GM23248 (cell line): ENCODE measurements at regions not wholly inside any gene's neighbourhood (a gene's known extent, or its start where the extent isn't known, plus 50 kb on each side); places are given as distances from the start of the nearest gene placed in this dataset.

ENCODE experiments used
- DNase-seq: peaks from one replicate; pipeline ENCODE4 v3.0.0-alpha.2; 2015
- H2AFZ ChIP-seq: fragments of 200-600 bp; sonication (generic); 2 replicates; pipeline ENCODE4 v1.6.1; 2016; ENCODE audit warnings: antibody characterized with exemption
- H3F3A ChIP-seq: fragments of 200-600 bp; sonication (generic); 2 replicates; pipeline ENCODE4 v1.6.1; 2016; ENCODE audit warnings: mild to moderate bottlenecking, antibody characterized with exemption, mixed run types; ENCODE audit not compliant: insufficient read depth
- H3K27ac ChIP-seq: fragments of 200-600 bp; sonication (generic); 2 replicates; pipeline ENCODE4 v1.5.1; 2016; ENCODE audit warnings: mild to moderate bottlenecking
- H3K27me3 ChIP-seq: fragments of 200-600 bp; sonication (generic); replicated peaks from 2 replicates; pipeline ENCODE4 v1.6.1; 2016; ENCODE audit warnings: mild to moderate bottlenecking; ENCODE audit not compliant: insufficient read depth
- H3K36me3 ChIP-seq: fragments of 200-600 bp; sonication (generic); 2 replicates; pipeline ENCODE4 v1.6.1; 2016; ENCODE audit warnings: low read depth, mild to moderate bottlenecking
- H3K4me1 ChIP-seq: fragments of 200-600 bp; sonication (generic); 2 replicates; pipeline ENCODE4 v1.6.1; 2016; ENCODE audit warnings: mild to moderate bottlenecking; ENCODE audit not compliant: insufficient read depth
- H3K4me2 ChIP-seq: fragments of 200-600 bp; sonication (generic); one replicate; pipeline ENCODE4 v1.6.1; 2016; ENCODE audit warnings: mild to moderate bottlenecking; ENCODE audit not compliant: unreplicated experiment
- H3K4me3 ChIP-seq: fragments of 200-600 bp; sonication (generic); 2 replicates; pipeline ENCODE4 v1.5.1; 2016; ENCODE audit warnings: mild to moderate bottlenecking
- H3K79me2 ChIP-seq: fragments of 200-600 bp; sonication (generic); 2 replicates; pipeline ENCODE4 v1.6.1; 2016; ENCODE audit warnings: mild to moderate bottlenecking; ENCODE audit not compliant: insufficient read depth
- H3K9ac ChIP-seq: fragments of 200-600 bp; sonication (generic); 2 replicates; pipeline ENCODE4 v1.6.1; 2016; ENCODE audit warnings: mild to moderate bottlenecking
- H3K9me2 ChIP-seq: fragments of 200-600 bp; sonication (generic); 2 replicates; pipeline ENCODE4 v1.6.1; 2016; ENCODE audit warnings: mixed run types, mild to moderate bottlenecking, moderate library complexity; ENCODE audit not compliant: insufficient read depth
- H3K9me3 ChIP-seq: fragments of 200-600 bp; sonication (generic); one replicate; pipeline ENCODE4 v1.6.1; 2017; ENCODE audit warnings: low read depth
- H4K20me1 ChIP-seq: fragments of 200-600 bp; sonication (generic); 2 replicates; pipeline ENCODE4 v1.6.0; 2016; ENCODE audit not compliant: insufficient read depth
- EZH2 ChIP-seq: fragments of 200-600 bp; sonication (generic); IDR thresholded peaks from 2 replicates; pipeline ENCODE4 v1.6.1; 2018; ENCODE audit warnings: antibody characterized with exemption, mild to moderate bottlenecking; ENCODE audit not compliant: insufficient read depth, poor library complexity, severe bottlenecking
- EZH2phosphoT487 ChIP-seq: fragments of 200-600 bp; sonication (generic); IDR thresholded peaks from 2 replicates; pipeline ENCODE4 v1.6.1; 2018; ENCODE audit warnings: antibody characterized with exemption, moderate library complexity, mild to moderate bottlenecking, low read depth; ENCODE audit not compliant: insufficient read depth
- WGBS, 2 experiments: methylation state at CpG; one replicate each; pipeline ENCODE4 v1.1.6; 2015 to 2017; ENCODE audit warnings: low lambda C conversion rate in 2 of 2, low coverage in 1 of 2; ENCODE audit errors: missing lambda C conversion rate in 2 of 2; 5-methylcytosine and 5-hydroxymethylcytosine counted together
- in situ Hi-C: fragments of 300-500 bp; cut with MboI; formaldehyde crosslinking; loops from 2 replicates; pipeline ENCODE4 v1.15.0; 2020

DNA sequence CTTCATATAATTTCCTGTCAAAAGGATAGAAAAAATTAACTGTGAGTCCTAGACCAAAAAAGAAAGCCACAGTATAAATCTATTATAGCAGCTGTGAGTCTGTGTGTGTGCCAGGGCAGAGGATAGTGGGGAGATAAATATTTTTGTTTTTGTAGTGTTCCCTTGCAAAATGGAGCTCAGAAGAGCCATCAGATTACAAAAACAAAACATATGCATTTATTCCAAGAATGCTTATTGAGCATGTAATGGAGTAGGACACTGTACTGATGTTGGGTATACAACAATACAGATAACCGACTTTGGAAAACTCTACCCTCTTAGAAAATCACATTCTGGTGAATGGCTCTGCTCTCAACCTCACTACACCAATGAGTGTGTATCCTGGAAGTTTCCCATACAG lies 111.0 kb downstream of the DMAC1 start:
- H3K9me3 ChIP-seq: no peaks in the 10 kb centered on the region
- H3F3A ChIP-seq: no peaks in the 10 kb centered on the region
- H3K4me1 ChIP-seq: no peaks in the 10 kb centered on the region
- TF ChIP-seq EZH2phosphoT487 (no peak), EZH2 (no peak)
- DNase-seq: no peak
- H3K9ac ChIP-seq: no peak overlapping the region
- no peak overlapping the region for H3K4me2 ChIP-seq
- no peak overlapping the region for H3K4me3 ChIP-seq
- no peak overlapping the region for H3K27ac ChIP-seq
- 3 to 13% methylated on average over 1 of the region's 1 CpG for WGBS, 2 experiments
- H4K20me1 ChIP-seq: no peaks in the 10 kb centered on the region
- in situ Hi-C loops: no loop called here
- no peaks in the 10 kb centered on the region for H3K79me2 ChIP-seq
- H3K27me3 ChIP-seq: no peaks in the 10 kb centered on the region
- H2AFZ ChIP-seq: no peak overlapping the region
- no peaks in the 10 kb centered on the region for H3K9me2 ChIP-seq
- H3K36me3 ChIP-seq: no peaks in the 10 kb centered on the region

DNA sequence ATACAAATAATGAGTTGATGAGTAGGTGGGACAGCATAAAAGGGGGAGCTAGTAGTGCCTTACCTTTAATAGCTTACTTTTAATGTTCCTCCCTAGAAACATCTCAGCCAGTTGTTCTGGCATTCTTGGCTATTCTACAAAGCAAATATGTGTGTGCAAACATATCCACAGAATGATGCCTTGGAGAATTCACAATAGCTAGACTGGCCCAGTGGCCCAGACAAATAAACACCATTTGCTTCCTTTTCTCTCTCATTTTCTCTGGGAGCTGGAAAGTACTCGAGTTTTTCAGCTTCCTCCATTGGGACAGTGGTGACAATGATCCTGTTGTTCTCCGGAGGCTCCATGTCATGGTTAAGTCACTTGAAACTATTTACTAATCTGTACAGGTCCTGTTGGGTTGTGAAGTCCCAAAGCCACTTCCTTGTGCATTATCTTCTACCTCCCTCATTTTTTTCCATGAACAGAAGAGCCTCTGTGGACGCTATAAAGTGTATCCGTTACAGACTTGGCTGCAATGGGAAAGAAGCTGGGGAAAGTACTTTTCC lies 122.9 kb downstream of the DMAC1 start:
- 26 to 32% methylated on average over 4 of the region's 4 CpGs for WGBS, 2 experiments

GRCh38 chr9:7671847-7672246 lies 127.7 kb downstream of the DMAC1 start:
- H3K4me1 ChIP-seq: no peaks in the 10 kb centered on the region
- no peak overlapping the region for H3K27ac ChIP-seq
- no peaks in the 10 kb centered on the region for H3K9me2 ChIP-seq
- 46 to 48% methylated on average over 2 of the region's 2 CpGs for WGBS, 2 experiments
- no peak overlapping the region for H3K4me3 ChIP-seq
- no peak for DNase-seq
- H3K9me3 ChIP-seq: no peaks in the 10 kb centered on the region
- TF ChIP-seq EZH2: no peak
- no peak for TF ChIP-seq EZH2phosphoT487
- no peaks in the 10 kb centered on the region for H3F3A ChIP-seq
- H3K9ac ChIP-seq: no peak overlapping the region
- no peaks in the 10 kb centered on the region for H3K36me3 ChIP-seq
- no peaks in the 10 kb centered on the region for H3K79me2 ChIP-seq
- in situ Hi-C loops: no loop called here
- no peaks in the 10 kb centered on the region for H3K27me3 ChIP-seq
- no peaks in the 10 kb centered on the region for H4K20me1 ChIP-seq
- no peak overlapping the region for H2AFZ ChIP-seq
- no peak overlapping the region for H3K4me2 ChIP-seq

More for the DNA sequence above, 122.9 kb downstream of the DMAC1 start:
- in situ Hi-C loops: no loop called here
- Histone ChIP-seq H3K4me2 (no peak overlapping the region), H3K9ac (no peak overlapping the region), H3K9me2 (no peaks in the 10 kb centered on the region), H3K27me3 (no peaks in the 10 kb centered on the region), H3K4me3 (no peak overlapping the region), H3K36me3 (no peaks in the 10 kb centered on the region), H3K4me1 (no peaks in the 10 kb centered on the region), H2AFZ (no peak overlapping the region), H3K27ac (no peak overlapping the region), H3K79me2 (no peaks in the 10 kb centered on the region), H4K20me1 (no peaks in the 10 kb centered on the region), H3F3A (no peaks in the 10 kb centered on the region), H3K9me3 (no peaks in the 10 kb centered on the region)
- DNase-seq: no peak
- TF ChIP-seq EZH2phosphoT487: no peak

DNA sequence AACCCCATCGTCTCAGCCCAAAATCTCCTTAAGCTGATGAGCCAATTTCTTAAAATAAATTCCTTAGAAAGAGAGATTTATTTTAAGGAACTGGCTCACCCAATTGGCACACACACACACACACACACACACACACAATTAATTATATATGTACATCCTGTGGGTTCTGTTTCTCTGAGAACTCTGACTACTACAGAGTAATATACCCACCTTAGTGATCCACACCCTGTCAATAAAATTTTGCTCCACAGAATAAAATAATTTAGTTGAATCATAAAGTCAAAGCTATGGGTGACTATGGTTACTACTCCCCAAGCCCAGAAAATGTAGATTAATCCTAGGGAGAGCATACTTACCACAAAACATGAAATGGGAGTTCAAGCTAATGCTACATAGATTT lies 131.0 kb downstream of the DMAC1 start:
- DNase-seq: no peak
- Histone ChIP-seq H3K79me2 (no peaks in the 10 kb centered on the region), H3F3A (no peaks in the 10 kb centered on the region), H3K4me3 (no peak overlapping the region), H3K36me3 (no peaks in the 10 kb centered on the region), H3K27ac (no peak overlapping the region), H3K4me1 (no peaks in the 10 kb centered on the region), H3K4me2 (no peak overlapping the region), H3K27me3 (no peaks in the 10 kb centered on the region), H4K20me1 (no peaks in the 10 kb centered on the region), H3K9ac (no peak overlapping the region), H3K9me2 (no peaks in the 10 kb centered on the region), H3K9me3 (no peaks in the 10 kb centered on the region), H2AFZ (no peak overlapping the region)
- TF ChIP-seq EZH2phosphoT487 (no peak), EZH2 (no peak)
- 31% methylated on average over 1 of the region's 1 CpG for WGBS, 2 experiments
- in situ Hi-C loops: no loop called here

DNA sequence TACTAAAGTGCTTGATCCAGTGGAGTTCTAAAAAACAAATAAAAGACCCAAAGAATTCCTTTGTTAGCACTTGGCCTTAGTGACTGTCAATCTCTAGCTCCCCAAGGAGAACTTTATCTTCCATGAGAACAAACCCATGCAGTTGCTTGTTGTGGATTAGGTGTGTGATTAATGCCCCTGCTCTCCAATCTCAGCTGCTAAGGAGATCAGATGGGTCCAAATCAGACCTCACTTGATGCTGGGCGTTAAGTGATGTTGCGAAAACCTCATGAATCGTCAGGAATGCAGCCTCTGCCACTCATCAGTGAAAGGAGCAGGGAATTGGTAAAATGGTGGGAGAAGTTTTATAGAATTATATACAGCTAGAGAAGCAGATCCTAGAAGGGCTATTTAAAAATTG lies 133.7 kb downstream of the DMAC1 start:
- TF ChIP-seq EZH2phosphoT487 (no peak), EZH2 (no peak)
- WGBS, 2 experiments: 18 to 20% methylated on average over 3 of the region's 3 CpGs
- no peak overlapping the region for H3K4me3 ChIP-seq
- H3K4me1 ChIP-seq: no peaks in the 10 kb centered on the region
- no peak overlapping the region for H3K9ac ChIP-seq
- no peaks in the 10 kb centered on the region for H3K27me3 ChIP-seq
- no peaks in the 10 kb centered on the region for H4K20me1 ChIP-seq
- in situ Hi-C loops: no loop called here
- no peak overlapping the region for H3K4me2 ChIP-seq
- H3K36me3 ChIP-seq: no peaks in the 10 kb centered on the region
- DNase-seq: no peak
- H3K79me2 ChIP-seq: no peaks in the 10 kb centered on the region
- no peaks in the 10 kb centered on the region for H3K9me3 ChIP-seq
- no peaks in the 10 kb centered on the region for H3F3A ChIP-seq
- no peak overlapping the region for H2AFZ ChIP-seq
- no peaks in the 10 kb centered on the region for H3K9me2 ChIP-seq
- no peak overlapping the region for H3K27ac ChIP-seq
